HG02840 (cell line): ENCODE measurements at regions not wholly inside any gene's neighbourhood (a gene's known extent, or its start where the extent isn't known, plus 50 kb on each side); places are given as distances from the start of the nearest gene placed in this dataset.

Source experiments
- ATAC-seq: cut with Tn5 transposase; IDR thresholded peaks from one replicate; pipeline ENCODE4 v1.9.1; 2021; ENCODE audit warnings: mild to moderate bottlenecking, moderate library complexity, moderate number of reproducible peaks; ENCODE audit not compliant: unreplicated experiment, low FRiP score

- ATAC-seq, result no peak
These were observed 115.7 kb downstream of the RASSF9 start for GRCh38 chr12:85720308-85721033.

DNA sequence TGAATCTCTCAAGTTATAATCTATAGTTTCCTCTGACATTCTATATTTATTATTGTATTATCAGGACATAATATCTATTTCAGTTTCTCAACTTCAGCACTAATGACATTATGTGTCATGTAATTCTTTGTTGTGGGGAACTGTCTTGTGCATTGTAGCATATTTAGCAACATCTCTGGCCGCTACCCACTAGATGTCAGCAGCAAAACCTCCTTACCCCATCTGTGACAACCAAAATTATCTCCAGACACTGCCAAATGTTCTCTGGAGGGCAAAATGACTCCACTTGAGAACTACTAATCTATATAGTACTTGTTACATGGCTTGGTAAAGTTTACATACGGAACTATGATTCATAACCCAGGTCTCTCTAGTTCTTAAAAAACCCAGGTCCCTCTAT is 110.2 kb downstream of the RASSF9 start:
- ATAC-seq, result no peak

DNA sequence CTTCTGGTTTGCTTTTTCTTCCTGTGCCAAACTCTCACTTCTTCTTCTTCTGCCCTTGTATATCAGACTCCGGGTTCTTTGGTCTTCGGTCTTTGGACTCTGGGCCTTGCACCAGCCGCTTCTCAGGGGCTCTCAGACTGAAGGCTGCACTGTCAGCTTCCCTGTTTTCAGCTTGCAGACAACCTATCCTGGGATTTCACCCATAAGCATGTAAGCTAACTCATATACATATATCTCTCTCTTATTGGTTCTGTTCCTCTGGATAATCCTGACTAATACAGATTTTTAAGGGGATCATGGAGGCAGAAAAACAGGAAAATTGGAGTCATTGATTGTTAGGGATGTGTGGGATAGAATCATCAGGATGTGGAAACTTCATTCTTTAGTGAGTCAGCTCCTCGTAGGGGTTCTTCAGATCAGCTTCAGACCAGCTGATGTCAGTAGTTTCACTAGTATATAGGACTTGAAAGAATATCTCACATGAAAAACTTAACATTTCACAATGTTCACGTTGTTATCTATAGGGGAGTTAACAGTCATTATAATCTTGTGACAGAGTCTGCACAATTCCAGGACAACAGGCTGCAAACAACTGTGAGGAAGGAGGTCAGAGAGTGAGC is 102.9 kb downstream of the RASSF9 start:
- ATAC-seq, result no peak

DNA sequence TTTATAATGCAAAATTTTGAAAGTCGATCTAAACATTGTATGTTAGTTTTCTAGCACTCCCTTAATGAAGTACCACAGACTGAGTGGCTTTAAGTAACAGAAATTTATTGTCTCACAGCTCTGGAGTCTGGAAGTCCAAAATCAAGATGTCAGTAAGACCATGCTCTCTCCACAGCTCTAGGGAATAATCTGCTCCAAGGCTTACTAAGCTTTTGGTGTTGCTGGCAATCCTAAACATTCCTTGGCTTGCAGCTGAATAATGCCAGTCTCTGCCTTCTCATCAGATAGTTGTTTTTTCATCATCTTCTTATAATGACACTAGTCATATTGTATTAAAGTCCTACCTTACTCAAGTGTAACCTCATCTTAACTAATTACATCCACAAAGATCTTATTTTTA is 102.2 kb downstream of the RASSF9 start:
- ATAC-seq, result no peak

- ATAC-seq, result no peak
These were observed 96.0 kb downstream of the RASSF9 start for GRCh38 chr12:85740186-85740585.

DNA sequence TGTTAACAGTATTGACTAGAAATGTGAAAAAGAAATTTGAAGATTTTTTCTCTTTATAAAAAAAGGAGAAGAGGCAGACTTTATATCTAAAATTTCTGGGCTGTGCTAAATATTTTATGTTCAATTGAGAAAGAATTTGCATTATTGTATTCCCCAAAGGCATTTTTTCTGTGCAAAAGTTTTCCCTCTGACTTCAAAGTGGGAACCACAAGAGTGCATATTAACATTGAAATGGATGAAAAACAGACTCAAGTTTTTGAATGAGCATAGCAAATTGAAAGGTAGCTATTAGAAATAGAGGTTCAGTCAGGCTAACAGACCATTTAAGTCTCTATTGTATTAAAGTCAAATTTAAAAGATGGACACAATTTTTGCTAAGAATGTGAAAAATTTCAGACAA is 95.2 kb downstream of the RASSF9 start:
- ATAC-seq, result no peak

GRCh38 chr12:85747941-85748495 is 88.2 kb downstream of the RASSF9 start:
- ATAC-seq, result no peak
